IgD-negative memory B cell (primary cell): ENCODE measurements at regions not wholly inside any gene's neighbourhood (a gene's known extent, or its start where the extent isn't known, plus 50 kb on each side); places are given as distances from the start of the nearest gene placed in this dataset.
A peak's percentile ranks its signal among the peaks of the same experiment; 100 is the strongest.

ENCODE experiments used
- H3K27ac Mint-ChIP-seq, 3 donors: one replicate each; pipeline ENCODE4 v1.8.0; 2020 to 2022; ENCODE audit warnings: mild to moderate bottlenecking in 3 of 3, mixed read lengths in 3 of 3, moderate library complexity in 1 of 3
- H3K27me3 Mint-ChIP-seq: one replicate; pipeline ENCODE4 v1.8.0; 2021; ENCODE audit warnings: mixed read lengths
- H3K36me3 Mint-ChIP-seq: one replicate; pipeline ENCODE4 v1.8.0; 2020; ENCODE audit warnings: mild to moderate bottlenecking, mixed read lengths
- H3K4me1 Mint-ChIP-seq, 3 donors: one replicate each; pipeline ENCODE4 v1.8.0; 2020 to 2022; ENCODE audit warnings: mixed read lengths in 3 of 3, mild to moderate bottlenecking in 1 of 3
- H3K4me3 Mint-ChIP-seq, 4 donors: one replicate each; pipeline ENCODE4 v1.8.0; 2020 to 2022; ENCODE audit warnings: mild to moderate bottlenecking in 4 of 4, mixed read lengths in 4 of 4, moderate library complexity in 3 of 4
- H3K9me3 Mint-ChIP-seq, 3 donors: one replicate each; pipeline ENCODE4 v1.8.0; 2020 to 2021; ENCODE audit warnings: mixed read lengths in 3 of 3, mild to moderate bottlenecking in 1 of 3

DNA sequence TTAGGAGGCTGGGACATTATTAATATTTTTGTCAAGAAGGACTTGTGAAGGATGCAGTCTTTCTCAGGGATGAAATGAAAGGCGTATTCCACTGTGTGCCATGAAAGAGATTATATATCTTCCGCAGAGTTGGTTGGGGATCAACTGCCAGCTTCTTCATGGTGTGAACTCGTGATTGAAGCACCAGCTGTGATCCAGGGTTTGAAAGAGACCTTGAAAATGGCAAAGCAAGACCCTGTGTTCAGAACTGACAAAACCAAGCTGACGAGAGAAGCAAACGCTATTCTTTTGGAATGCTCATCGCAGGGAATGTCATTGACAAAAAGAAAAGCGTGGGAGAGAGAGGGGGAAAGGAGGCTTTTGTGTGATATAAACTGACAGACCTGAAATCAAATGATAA, 263.9 kb upstream of the ZNF608 start:
- H3K9me3 Mint-ChIP-seq: no peaks in the 10 kb centered on the region
- no peaks in the 10 kb centered on the region for H3K27me3 Mint-ChIP-seq
- no peak overlapping the region for H3K27ac Mint-ChIP-seq
- H3K4me1 Mint-ChIP-seq: peaks cover 11 to 22% (median 16%) of the 10 kb centered on the region in 3 donors
- no peaks in the 10 kb centered on the region for H3K36me3 Mint-ChIP-seq
- no peak overlapping the region for H3K4me3 Mint-ChIP-seq

DNA sequence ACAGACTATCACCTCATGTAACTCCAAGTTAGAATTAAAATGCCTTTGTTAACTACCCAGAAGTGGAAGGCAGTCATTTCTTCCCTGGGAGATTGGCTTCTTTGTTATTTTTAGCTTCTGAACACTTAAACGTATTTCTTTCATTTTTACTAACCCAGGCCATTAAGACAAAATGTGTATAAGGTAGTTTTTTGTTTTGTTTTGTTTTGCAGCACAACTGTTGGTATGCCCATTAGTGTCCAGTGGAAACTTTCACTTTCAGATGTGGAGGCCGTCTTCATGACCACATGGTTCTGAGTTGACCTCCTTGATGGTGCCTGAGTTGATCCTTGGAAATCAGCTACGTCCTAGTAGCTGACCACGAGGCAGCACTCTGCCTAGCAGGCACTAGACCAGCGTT, 264.6 kb upstream of the ZNF608 start:
- Mint-ChIP-seq H3K36me3 (no peaks in the 10 kb centered on the region), H3K27ac (no peak overlapping the region), H3K4me1 (peaks cover 7 to 16% (median 10%) of the 10 kb centered on the region in 3 donors), H3K27me3 (no peaks in the 10 kb centered on the region), H3K9me3 (no peaks in the 10 kb centered on the region), H3K4me3 (peak overlapping the region in 1 of 4 donors; percentile 4)

DNA sequence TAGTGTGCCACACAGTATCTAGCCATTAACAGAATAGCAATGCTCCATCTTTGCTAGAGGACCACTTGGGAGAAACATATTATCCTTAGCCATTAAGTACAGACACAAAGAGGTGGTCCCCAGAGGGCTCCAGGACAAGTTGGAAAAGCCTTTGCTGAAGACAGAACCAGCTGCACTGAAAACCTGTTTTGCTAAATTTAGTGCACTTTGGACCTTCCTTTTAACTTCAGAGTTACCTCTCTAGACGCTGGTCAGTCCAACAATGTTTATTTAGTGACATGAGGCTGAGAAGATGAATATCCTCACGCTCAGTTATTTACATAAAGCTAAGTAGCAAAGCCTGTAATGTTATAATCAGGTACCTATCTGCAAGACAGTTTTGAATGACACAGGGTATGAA, 265.0 kb upstream of the ZNF608 start:
- Mint-ChIP-seq H3K27me3 (no peaks in the 10 kb centered on the region), H3K36me3 (no peaks in the 10 kb centered on the region), H3K4me1 (peaks cover 3 to 12% (median 5%) of the 10 kb centered on the region in 3 donors), H3K27ac (no peak overlapping the region), H3K9me3 (no peaks in the 10 kb centered on the region), H3K4me3 (peak overlapping the region in 2 of 4 donors; percentile 4 to 45)

DNA sequence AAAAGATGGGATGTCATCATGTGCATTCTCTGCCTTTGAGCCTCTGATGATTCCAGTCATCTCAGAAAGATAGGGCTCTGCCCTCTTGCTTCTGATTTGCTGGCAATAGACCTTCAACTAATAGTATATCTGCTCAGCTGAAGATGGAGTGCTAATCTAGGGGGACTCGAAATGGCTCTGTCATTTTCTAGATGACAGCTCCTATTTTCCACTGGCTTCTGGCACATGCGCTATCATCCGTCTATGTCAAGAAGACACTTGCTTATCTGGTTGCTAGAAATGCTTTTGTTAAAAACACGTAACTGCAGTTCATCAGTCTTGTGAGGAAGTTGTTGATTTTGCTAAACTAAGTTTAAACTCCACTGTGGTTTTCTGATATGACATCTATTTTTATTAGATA, 265.5 kb upstream of the ZNF608 start:
- no peaks in the 10 kb centered on the region for H3K9me3 Mint-ChIP-seq
- peaks cover 1 to 7% (median 3%) of the 10 kb centered on the region in 3 donors for H3K4me1 Mint-ChIP-seq
- H3K4me3 Mint-ChIP-seq: no peak overlapping the region
- no peak overlapping the region for H3K27ac Mint-ChIP-seq
- no peaks in the 10 kb centered on the region for H3K36me3 Mint-ChIP-seq
- H3K27me3 Mint-ChIP-seq: no peaks in the 10 kb centered on the region

DNA sequence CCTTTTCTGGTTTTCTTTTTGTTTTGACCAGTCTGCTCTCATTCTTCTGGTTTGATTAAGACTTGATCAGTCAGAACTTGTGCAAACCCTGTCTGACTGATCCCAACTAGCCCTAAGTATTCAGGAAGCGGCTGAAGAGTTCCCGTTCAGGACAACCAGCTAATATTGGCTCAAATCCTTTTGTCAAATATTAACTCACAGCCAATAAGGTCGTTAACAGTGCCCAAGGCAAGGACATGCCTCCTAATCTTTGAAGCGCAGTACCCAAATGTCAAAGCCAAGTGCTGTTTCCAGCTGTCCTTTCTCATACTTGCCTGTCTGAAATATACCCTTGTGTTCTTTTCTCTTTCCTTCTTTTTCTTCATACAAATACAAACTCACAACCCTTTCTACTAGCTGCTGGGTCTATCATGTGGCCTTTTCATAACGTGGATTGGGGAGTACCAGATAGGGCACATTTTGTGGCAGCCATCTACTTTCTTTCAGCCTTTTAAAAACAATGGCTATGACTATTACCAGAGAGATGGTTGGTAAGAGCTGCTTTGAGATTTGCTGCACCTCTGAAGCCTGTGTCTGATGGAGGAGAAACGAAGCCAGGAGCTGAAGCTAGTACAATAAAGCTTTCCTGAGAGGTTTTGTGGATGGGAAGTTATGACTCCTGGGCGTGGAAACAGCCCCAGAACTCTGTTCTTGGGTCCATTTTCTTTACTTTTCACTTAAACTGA, 266.4 kb upstream of the ZNF608 start:
- peaks cover 1 to 5% (median 3%) of the 10 kb centered on the region in 3 donors for H3K4me1 Mint-ChIP-seq
- no peaks in the 10 kb centered on the region for H3K9me3 Mint-ChIP-seq
- no peak overlapping the region for H3K27ac Mint-ChIP-seq
- peaks cover 2% of the 10 kb centered on the region for H3K27me3 Mint-ChIP-seq
- no peak overlapping the region for H3K4me3 Mint-ChIP-seq
- no peaks in the 10 kb centered on the region for H3K36me3 Mint-ChIP-seq

DNA sequence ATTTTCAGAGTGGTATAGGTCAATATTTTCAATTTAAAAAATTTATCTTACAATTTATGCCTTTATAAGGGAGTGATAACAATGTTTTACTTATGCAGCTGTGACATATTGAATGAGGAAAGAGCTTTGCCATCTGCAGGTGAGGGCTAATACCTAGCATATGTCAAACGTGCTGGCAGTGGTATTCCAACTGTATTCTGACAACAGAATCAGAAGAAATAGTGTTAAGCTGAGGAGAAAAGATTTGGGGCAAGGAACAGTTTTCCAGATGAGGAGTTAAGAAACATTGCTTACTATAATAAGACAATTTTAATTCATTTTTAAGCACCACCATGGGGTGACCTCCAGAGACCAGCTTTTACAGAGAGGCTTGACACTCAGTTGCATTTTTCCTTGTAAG, 267.8 kb upstream of the ZNF608 start:
- no peak overlapping the region for H3K4me3 Mint-ChIP-seq
- no peak overlapping the region for H3K27ac Mint-ChIP-seq
- H3K36me3 Mint-ChIP-seq: no peaks in the 10 kb centered on the region
- peaks cover 0 to 7% (median 0%) of the 10 kb centered on the region in 3 donors for H3K4me1 Mint-ChIP-seq
- no peaks in the 10 kb centered on the region for H3K9me3 Mint-ChIP-seq
- peaks cover 2% of the 10 kb centered on the region for H3K27me3 Mint-ChIP-seq

DNA sequence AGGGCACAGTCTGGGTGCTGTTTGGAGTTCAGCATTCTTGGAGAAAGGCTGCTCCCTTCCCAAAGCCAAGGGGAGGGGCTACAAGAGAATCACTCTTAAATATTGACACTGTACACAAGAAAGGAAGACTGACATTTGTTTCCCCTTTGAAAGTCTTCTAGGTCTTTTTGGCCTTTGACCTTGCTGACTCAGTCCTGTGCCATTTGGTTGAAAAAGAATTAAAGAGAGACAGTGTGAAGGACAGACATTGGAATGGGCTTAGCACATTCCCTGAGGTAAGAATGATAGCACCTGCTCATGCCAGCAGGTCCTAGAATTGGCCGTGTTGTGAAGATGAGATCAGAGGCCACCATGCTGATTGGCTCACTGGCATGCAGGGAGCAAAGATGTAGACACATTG, 271.4 kb upstream of the ZNF608 start:
- H3K4me3 Mint-ChIP-seq: no peak overlapping the region
- H3K27me3 Mint-ChIP-seq: peaks cover 2% of the 10 kb centered on the region
- peaks cover 0 to 2% (median 0%) of the 10 kb centered on the region in 3 donors for H3K4me1 Mint-ChIP-seq
- H3K36me3 Mint-ChIP-seq: no peaks in the 10 kb centered on the region
- no peaks in the 10 kb centered on the region for H3K9me3 Mint-ChIP-seq
- H3K27ac Mint-ChIP-seq: no peak overlapping the region

DNA sequence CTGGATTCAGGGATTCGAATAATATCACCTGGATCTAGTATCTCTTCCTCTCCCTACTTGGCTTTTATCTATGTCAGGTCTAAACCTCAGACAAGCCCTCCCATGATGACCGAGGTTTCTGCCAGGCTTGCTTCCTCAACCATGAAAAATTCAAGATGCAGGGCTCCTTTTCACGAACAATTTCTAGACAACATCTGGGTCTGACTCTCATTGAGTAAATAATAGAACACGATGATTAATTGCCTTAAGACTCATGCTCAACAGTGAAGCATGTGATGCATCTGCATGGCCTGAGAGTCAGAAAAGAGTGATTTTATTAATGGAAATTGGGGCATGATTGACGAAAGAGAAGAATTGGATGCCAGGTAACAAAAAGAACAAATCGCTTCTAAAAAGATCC, 277.2 kb upstream of the ZNF608 start:
- no peaks in the 10 kb centered on the region for H3K9me3 Mint-ChIP-seq
- H3K27me3 Mint-ChIP-seq: no peaks in the 10 kb centered on the region
- no peak overlapping the region for H3K4me3 Mint-ChIP-seq
- H3K36me3 Mint-ChIP-seq: no peaks in the 10 kb centered on the region
- H3K27ac Mint-ChIP-seq: no peak overlapping the region
- H3K4me1 Mint-ChIP-seq: peaks cover 0 to 2% (median 0%) of the 10 kb centered on the region in 3 donors

DNA sequence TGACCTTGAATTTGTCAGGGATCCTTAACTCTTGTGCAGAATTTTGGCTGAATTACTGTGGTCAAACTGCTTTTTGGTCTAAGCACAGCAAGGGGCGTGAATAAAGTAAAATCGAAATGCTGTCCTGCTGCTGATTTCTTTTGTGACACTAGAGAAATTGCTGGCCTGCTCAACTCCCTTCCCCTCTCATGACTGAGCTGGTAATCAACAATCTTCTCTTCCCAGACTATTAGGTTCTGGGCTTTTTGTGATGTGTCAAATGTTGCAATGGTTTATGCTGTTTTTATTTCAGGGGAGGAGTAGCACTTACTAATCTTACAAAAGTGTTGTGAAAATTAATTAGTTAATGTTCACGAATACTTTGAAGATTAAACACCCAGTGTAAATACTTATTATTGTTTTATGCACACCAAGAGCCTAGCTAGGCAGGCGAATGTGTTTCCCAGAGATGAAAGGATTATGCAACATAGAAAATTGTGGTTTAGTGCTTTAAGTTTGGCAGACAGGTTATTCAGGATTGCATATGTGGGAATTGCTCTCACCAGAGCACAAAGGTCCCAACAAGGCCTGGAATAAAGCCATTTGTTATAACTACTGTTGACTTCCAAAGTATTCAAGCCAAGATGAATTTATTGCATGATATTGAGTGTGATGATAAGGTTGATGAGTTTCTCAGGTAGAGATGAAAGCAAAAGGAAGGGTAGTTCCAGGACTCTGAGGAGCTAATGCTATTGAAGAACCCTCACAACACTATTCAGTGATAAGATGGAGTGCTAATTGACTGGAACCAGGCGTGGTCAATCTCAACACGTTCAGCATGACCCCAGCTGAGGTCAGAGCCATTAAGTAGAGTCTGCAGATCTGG, 280.7 kb upstream of the ZNF608 start:
- H3K36me3 Mint-ChIP-seq: no peaks in the 10 kb centered on the region
- H3K27ac Mint-ChIP-seq: no peak overlapping the region
- H3K4me3 Mint-ChIP-seq: no peak overlapping the region
- no peaks in the 10 kb centered on the region for H3K27me3 Mint-ChIP-seq
- H3K4me1 Mint-ChIP-seq: no peaks in the 10 kb centered on the region
- H3K9me3 Mint-ChIP-seq: no peaks in the 10 kb centered on the region

DNA sequence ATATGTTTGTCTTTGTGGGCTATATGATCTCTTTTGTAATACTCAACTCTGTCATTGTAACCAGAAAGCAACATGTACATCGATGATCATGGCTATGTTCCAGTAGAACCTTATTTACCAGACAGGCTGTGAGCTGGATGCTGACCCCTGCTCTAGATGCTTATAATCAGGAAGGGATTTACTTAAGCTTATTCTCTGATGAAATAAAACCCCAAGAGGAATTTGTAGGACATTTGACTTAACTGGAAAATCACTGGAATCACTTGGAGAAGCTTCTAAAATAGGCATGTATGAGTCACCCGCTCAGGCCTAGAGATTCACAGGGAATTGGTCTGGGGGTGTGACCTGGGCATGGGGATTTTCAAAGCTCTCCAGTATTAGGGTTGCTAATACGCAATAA, 285.8 kb upstream of the ZNF608 start:
- Mint-ChIP-seq H3K36me3 (no peaks in the 10 kb centered on the region), H3K27me3 (no peaks in the 10 kb centered on the region), H3K27ac (no peak overlapping the region), H3K4me1 (peaks cover 0 to 8% (median 8%) of the 10 kb centered on the region in 3 donors), H3K9me3 (no peaks in the 10 kb centered on the region), H3K4me3 (no peak overlapping the region)

DNA sequence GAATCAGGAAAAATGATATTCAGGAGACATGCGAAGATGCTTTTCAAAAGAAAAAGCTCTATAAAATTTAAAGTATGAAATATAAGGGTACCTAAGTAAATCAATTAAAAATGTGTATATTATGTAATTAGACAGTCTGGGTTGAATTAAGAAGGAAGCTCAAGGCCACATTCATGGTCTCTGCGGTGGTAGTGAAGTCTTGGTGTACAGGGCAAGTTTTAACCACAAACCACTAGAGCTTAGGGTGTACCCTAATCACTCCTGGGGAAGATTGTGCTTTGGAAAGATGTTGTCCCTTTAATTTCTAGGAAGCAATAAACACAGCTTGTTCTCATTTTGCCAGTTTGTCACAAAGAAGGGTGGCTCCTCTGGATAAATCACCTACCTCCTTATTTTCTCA, 287.2 kb upstream of the ZNF608 start:
- Mint-ChIP-seq H3K4me3 (no peak overlapping the region), H3K4me1 (peaks cover 4 to 17% (median 13%) of the 10 kb centered on the region in 3 donors), H3K27ac (no peak overlapping the region), H3K9me3 (no peaks in the 10 kb centered on the region), H3K36me3 (no peaks in the 10 kb centered on the region), H3K27me3 (no peaks in the 10 kb centered on the region)

DNA sequence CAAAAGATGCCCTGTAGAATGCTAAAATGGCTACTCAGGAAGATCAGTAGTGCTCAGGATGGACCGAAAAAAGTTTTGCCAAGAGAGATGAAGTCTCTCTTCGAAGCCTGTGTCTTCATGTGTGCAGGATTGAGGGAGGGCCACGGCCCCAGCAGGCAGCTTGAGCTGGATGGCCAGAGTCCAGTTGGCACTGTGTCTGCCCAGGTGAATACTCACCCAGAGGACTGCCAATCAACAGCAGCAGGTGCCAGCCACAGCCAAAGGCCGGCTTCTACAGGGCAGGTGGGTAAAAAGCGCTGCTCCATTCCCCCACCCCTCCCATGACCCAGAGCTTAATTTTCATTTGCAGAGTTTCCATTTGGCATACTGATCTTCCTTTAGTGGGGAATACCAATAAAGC, 287.9 kb upstream of the ZNF608 start:
- Mint-ChIP-seq H3K9me3 (no peaks in the 10 kb centered on the region), H3K4me1 (peaks cover 6 to 18% (median 13%) of the 10 kb centered on the region in 3 donors), H3K36me3 (no peaks in the 10 kb centered on the region), H3K27me3 (no peaks in the 10 kb centered on the region), H3K4me3 (no peak overlapping the region), H3K27ac (no peak overlapping the region)

DNA sequence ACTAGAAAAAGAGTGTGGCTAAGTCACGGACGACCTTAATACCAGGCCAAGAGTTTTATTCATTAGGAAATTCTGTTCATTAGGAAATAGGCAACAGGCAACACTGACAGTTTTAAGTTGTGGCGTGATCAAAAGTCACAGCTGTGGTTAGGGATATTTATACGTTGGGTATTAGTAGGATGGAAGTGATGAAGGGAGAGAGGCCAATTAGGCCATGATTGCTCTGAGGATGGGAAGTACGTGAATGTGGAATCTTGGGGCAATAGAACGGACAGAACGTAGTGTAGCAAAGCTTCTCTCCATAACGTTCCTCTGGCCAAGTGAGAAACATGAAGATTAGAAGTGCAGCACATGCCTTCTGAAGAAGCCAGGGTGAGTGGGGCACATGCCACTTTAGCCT, 290.1 kb upstream of the ZNF608 start:
- H3K9me3 Mint-ChIP-seq: no peaks in the 10 kb centered on the region
- no peak overlapping the region for H3K27ac Mint-ChIP-seq
- no peaks in the 10 kb centered on the region for H3K36me3 Mint-ChIP-seq
- peak overlapping the region in 1 of 4 donors; percentile 23 for H3K4me3 Mint-ChIP-seq
- no peaks in the 10 kb centered on the region for H3K27me3 Mint-ChIP-seq
- H3K4me1 Mint-ChIP-seq: peaks cover 7 to 18% (median 15%) of the 10 kb centered on the region in 3 donors

DNA sequence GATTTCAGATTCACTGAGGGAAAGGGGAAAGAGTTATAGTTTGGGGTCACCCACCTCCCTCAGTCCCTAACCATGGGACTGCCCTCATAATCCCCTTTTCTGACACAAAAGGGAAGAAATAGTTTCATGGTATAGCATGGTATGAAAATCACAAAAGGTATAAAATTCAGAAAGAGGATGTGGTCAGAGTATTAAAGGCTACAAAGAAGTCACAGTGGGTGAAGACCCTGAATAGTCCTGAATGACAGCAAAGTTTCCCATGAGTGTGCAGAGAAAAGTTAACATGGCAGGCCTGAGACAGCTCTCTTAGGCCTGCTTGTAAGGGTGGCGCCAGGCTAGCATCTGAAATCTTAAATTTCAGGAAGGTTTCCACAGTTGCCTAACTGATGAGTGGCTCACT, 290.6 kb upstream of the ZNF608 start:
- H3K27me3 Mint-ChIP-seq: no peaks in the 10 kb centered on the region
- H3K4me1 Mint-ChIP-seq: peaks cover 10 to 22% (median 15%) of the 10 kb centered on the region in 3 donors
- H3K36me3 Mint-ChIP-seq: no peaks in the 10 kb centered on the region
- H3K9me3 Mint-ChIP-seq: no peaks in the 10 kb centered on the region
- no peak overlapping the region for H3K27ac Mint-ChIP-seq
- H3K4me3 Mint-ChIP-seq: peak overlapping the region in 1 of 4 donors; percentile 23

DNA sequence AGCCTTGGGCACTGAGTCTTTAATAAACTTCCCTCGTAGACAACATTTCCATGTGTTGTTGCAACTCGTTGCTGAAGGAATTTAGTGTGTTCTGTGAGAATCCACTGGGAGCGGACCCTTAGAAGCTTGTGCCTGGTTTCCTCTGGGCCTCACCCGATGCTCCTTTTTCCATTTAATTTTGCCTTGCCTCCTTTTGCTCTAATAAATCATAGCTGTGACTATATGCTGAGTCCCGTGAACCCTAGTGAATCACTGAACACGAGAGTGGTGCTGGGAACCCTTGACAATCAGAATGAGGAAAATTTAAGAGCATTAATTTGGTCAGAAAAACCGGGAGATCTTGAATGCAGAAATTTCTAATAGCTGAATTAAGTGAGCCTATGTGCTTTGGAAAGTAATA, 291.1 kb upstream of the ZNF608 start:
- peak overlapping the region in 1 of 4 donors; percentile 72 for H3K4me3 Mint-ChIP-seq
- H3K27ac Mint-ChIP-seq: no peak overlapping the region
- no peaks in the 10 kb centered on the region for H3K9me3 Mint-ChIP-seq

More for the DNA sequence above, 291.1 kb upstream of the ZNF608 start:
- peaks cover 10 to 22% (median 15%) of the 10 kb centered on the region in 3 donors for H3K4me1 Mint-ChIP-seq
- no peaks in the 10 kb centered on the region for H3K27me3 Mint-ChIP-seq
- no peaks in the 10 kb centered on the region for H3K36me3 Mint-ChIP-seq
